GM21717 (cell line): ENCODE measurements at regions not wholly inside any gene's neighbourhood (a gene's known extent, or its start where the extent isn't known, plus 50 kb on each side); places are given as distances from the start of the nearest gene placed in this dataset.
"Not testable (repeated sequence)": the region's sequence is repeated elsewhere in the genome, so short reads cannot be mapped to it uniquely, and the experiment has no call there.

ENCODE experiments used
- ATAC-seq: cut with Tn5 transposase; IDR thresholded peaks from one replicate; pipeline ENCODE4 v1.9.1; 2021; ENCODE audit warnings: mild to moderate bottlenecking, moderate library complexity; ENCODE audit not compliant: unreplicated experiment

DNA sequence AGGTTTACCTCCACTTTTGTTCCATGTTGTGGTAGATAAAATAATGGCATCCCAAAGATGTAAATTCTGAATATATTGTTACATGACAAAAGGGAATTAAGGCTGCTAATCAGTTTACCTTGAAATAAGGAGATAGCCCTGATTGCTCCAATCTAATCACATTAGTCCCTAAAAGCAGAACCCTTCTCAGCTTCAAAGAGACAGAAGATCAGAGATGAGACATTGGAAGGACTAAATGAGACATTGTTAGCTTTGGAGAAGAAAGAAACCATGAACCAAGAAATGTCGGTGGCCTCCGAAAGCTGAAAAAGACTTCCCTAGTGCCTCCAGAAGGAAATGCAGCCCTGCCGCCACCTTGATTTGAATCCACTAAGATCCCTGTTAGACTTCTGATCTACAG is 82.8 kb upstream of the PARP8 start:
- no peak for ATAC-seq

- not testable (repeated sequence) for ATAC-seq
Observed at GRCh38 chr5:50588471-50588870, 78.0 kb upstream of the PARP8 start.

GRCh38 chr5:50590444-50591189 is 75.8 kb upstream of the PARP8 start:
- ATAC-seq = not testable (repeated sequence)

GRCh38 chr5:50591338-50591737 is 75.1 kb upstream of the PARP8 start:
- not testable (repeated sequence) for ATAC-seq

GRCh38 chr5:50593681-50594080 is 72.8 kb upstream of the PARP8 start:
- no peak for ATAC-seq

DNA sequence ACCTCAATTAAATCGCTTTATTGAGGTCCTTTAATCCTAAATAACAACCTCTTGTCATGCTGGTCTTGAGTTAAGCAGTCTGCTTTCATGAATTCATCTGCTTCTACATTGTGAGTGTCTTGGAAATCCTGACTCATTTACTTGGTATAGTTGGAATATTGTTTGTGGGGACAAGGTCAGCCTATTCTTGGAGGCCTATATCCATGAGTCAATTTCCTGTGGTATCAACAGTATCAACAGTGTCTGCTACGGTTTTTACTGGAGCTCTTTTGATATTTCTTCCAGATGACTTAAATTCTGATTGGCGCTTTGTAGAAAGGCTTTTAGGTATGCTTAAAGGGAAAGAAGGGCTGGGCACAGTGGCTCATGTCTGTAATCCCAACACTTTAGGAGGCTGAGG is 71.2 kb upstream of the PARP8 start:
- ATAC-seq = no peak

- ATAC-seq = not testable (repeated sequence)
Observed at GRCh38 chr5:50601576-50601975, 64.9 kb upstream of the PARP8 start.

DNA sequence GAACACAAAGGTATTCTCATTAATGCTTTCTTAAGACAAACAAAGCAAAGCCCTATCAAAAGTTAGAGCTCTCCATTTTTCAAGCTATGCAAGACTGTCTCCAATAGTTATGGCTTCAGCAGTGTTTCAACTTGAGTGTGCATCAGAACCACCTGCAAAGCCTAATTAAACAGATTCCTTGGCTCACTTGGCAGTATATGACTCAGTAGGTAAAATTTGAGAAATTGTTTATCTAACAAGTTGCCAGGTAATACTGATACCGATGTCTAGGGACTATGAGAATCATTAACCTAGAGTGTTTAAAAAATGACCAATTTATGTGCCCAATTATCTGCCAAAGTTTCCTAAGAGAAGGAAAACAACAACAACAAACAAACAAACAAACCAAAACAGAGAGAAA is 60.3 kb upstream of the PARP8 start:
- ATAC-seq = no peak

- not testable (repeated sequence) for ATAC-seq
Observed at GRCh38 chr5:50607456-50607855, 59.0 kb upstream of the PARP8 start.

DNA sequence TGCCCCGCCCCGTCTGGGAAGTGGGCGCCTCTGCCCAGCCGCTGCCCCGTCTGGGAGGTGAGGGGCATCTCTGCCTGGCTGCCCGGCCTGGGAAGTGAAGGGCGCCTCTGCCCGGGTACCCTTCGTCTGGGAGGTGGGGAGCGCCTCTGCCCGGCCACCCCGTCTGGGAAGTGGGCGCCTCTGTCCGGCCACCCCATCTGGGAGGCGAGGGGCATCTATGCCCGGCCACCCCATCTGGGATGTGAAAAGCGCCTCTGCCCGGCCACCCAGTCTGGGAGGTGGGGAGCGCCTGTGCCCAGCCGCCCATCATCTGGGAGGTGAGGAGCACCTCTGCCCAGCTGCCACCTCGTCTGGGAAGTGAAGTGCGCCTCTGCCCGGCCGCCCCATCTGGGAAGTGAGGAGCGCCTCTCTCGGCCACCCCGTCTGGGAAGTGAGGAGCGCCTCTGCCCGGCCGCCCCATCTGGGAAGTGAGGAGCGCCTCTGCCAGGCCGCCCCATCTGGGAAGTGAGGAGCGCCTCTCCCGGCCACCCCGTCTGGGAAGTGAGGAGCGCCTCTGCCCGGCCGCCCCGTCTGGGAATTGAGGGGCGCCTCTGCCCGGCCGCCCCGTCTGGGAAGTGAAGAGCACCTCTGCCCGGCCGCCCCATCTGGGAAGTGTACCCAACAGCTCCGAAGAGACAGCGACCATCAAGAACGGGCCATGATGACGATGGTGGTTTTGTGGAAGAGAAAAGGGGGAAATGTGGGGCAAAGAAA is 58.3 kb upstream of the PARP8 start:
- not testable (repeated sequence) for ATAC-seq

GRCh38 chr5:50613057-50613456 is 53.4 kb upstream of the PARP8 start:
- not testable (repeated sequence) for ATAC-seq
